ENCODE measurements at regions not wholly inside any gene's neighbourhood (a gene's known extent, or its start where the extent isn't known, plus 50 kb on each side); places are given as distances from the start of the nearest gene placed in this dataset.

- TF ChIP-seq CTCF (conservative IDR thresholded peaks at IDR 0.05 in 1 of 2, IDR thresholded peaks at IDR 0.05 in 1 of 2; ENCODE audit: low read depth in 1 of 2, low read length in 2 of 2) (no peak), EZH2 (IDR thresholded peaks at IDR 0.05; ENCODE audit: low read length, missing control alignments) (no peak)
Measured at GRCh38 chr3:88773766-88774165, 333.7 kb upstream of the EPHA3 start.
